GM10266 (cell line): ENCODE measurements at regions not wholly inside any gene's neighbourhood (a gene's known extent, or its start where the extent isn't known, plus 50 kb on each side); places are given as distances from the start of the nearest gene placed in this dataset.

Experiments
- DNase-seq: peaks from one replicate; pipeline ENCODE4 v3.0.0; 2012; ENCODE audit errors: extremely low spot score
- CTCF ChIP-seq: IDR thresholded peaks from 2 replicates; pipeline ENCODE4 v1.5.1; 2012; ENCODE audit warnings: mild to moderate bottlenecking, low read depth; ENCODE audit not compliant: control insufficient read depth, insufficient read depth; ENCODE audit errors: missing control alignments

- no peak for DNase-seq
- TF ChIP-seq CTCF = no peak
Measured at GRCh38 chr3:194043516-194043915, 92.4 kb upstream of the HES1 start.

GRCh38 chr3:194045289-194045688 is 90.7 kb upstream of the HES1 start:
- peak; percentile 44 for DNase-seq
- TF ChIP-seq CTCF = no peak

- no peak for DNase-seq
- TF ChIP-seq CTCF = no peak
Measured at GRCh38 chr3:194045919-194046318, 90.0 kb upstream of the HES1 start.

GRCh38 chr3:194046531-194046930 is 89.4 kb upstream of the HES1 start:
- no peak for DNase-seq
- TF ChIP-seq CTCF = no peak

GRCh38 chr3:194046995-194047645 is 88.8 kb upstream of the HES1 start:
- no peak for DNase-seq
- TF ChIP-seq CTCF = no peak

- no peak for TF ChIP-seq CTCF
- DNase-seq = no peak
Measured at GRCh38 chr3:194049394-194049793, 86.6 kb upstream of the HES1 start.

- no peak for TF ChIP-seq CTCF
- DNase-seq = no peak
Measured at GRCh38 chr3:194050782-194051320, 85.1 kb upstream of the HES1 start.
